HL-60 (cell line): ENCODE measurements at regions not wholly inside any gene's neighbourhood (a gene's known extent, or its start where the extent isn't known, plus 50 kb on each side); places are given as distances from the start of the nearest gene placed in this dataset.

ENCODE experiments used
- DNase-seq, 2 experiments: peaks; one replicate each; pipeline ENCODE4 v3.0.0-alpha.2; 2010 to 2020; ENCODE audit warnings: low read depth in 1 of 2, low spot score in 1 of 2
- H3K27ac ChIP-seq: fragments of 250-450 bp; sonication (Bioruptor Pico); replicated peaks from 2 replicates; pipeline ENCODE4 v1.5.1; 2020; ENCODE audit warnings: mild to moderate bottlenecking, moderate library complexity
- H3K27me3 ChIP-seq: fragments of 250-450 bp; sonication (Bioruptor Pico); 2 replicates; pipeline ENCODE4 v1.5.1; 2021; ENCODE audit warnings: mild to moderate bottlenecking, moderate library complexity; ENCODE audit not compliant: insufficient read depth, poor library complexity, severe bottlenecking
- H3K4me3 ChIP-seq: replicated peaks from 2 replicates; pipeline ENCODE4 v1.5.1; 2011; ENCODE audit warnings: mild to moderate bottlenecking, control low read depth, low read length; ENCODE audit not compliant: insufficient read depth
- GABPA ChIP-seq: IDR thresholded peaks from 2 replicates; pipeline ENCODE4 v1.6.1; 2012; ENCODE audit warnings: low read depth
- POLR2AphosphoS5 ChIP-seq: IDR thresholded peaks from 2 replicates; pipeline ENCODE4 v1.6.1; 2012; ENCODE audit warnings: low read depth
- SPI1 ChIP-seq: IDR thresholded peaks from 2 replicates; pipeline ENCODE4 v1.6.1; 2012; ENCODE audit warnings: low read depth, mild to moderate bottlenecking, borderline replicate concordance
- TF ChIP-seq, protein P1 (sequence below): IDR thresholded peaks from one replicate; pipeline ENCODE4 v1.5.1; 2011; ENCODE audit warnings: low read length, control low read depth, inconsistent platforms; ENCODE audit not compliant: insufficient read depth
- TF ChIP-seq, protein P2 (sequence below): IDR thresholded peaks from 2 replicates; pipeline ENCODE4 v1.6.1; 2012; ENCODE audit warnings: low read depth; ENCODE audit not compliant: insufficient replicate concordance

DNA sequence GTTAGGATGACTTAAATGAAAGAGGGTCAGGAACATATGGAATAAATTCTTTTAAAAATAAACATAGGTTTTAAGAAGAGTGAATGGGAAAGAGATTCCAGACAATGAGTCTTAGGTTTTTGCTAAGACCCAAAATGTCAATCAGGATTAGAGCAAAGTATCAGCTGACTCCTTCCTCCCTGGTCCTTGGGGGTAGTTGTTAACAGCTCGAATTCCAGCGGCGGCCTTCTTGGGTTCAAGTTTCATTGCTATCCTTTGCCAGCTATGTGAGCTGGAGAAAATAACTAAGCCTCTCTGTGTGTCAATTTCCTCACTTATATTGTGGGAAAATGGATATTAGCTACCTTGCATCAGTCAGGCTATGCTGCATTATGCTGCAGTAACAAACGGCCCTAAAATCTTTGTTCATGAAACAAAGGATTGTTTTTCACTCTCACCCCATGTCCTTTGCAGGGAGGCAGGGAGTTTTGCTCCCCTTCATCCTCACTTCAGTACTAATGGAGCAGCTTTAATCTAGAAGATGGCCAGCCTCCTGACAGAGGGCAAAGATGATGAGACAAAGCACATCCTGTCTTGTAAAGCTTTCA lies 83.8 kb upstream of the RFLNA start:
- TF ChIP-seq SPI1 (no peak), GABPA (no peak), POLR2AphosphoS5 (no peak)
- TF ChIP-seq, protein P1, sequence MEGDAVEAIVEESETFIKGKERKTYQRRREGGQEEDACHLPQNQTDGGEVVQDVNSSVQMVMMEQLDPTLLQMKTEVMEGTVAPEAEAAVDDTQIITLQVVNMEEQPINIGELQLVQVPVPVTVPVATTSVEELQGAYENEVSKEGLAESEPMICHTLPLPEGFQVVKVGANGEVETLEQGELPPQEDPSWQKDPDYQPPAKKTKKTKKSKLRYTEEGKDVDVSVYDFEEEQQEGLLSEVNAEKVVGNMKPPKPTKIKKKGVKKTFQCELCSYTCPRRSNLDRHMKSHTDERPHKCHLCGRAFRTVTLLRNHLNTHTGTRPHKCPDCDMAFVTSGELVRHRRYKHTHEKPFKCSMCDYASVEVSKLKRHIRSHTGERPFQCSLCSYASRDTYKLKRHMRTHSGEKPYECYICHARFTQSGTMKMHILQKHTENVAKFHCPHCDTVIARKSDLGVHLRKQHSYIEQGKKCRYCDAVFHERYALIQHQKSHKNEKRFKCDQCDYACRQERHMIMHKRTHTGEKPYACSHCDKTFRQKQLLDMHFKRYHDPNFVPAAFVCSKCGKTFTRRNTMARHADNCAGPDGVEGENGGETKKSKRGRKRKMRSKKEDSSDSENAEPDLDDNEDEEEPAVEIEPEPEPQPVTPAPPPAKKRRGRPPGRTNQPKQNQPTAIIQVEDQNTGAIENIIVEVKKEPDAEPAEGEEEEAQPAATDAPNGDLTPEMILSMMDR, result no peak
- TF ChIP-seq, protein P2, sequence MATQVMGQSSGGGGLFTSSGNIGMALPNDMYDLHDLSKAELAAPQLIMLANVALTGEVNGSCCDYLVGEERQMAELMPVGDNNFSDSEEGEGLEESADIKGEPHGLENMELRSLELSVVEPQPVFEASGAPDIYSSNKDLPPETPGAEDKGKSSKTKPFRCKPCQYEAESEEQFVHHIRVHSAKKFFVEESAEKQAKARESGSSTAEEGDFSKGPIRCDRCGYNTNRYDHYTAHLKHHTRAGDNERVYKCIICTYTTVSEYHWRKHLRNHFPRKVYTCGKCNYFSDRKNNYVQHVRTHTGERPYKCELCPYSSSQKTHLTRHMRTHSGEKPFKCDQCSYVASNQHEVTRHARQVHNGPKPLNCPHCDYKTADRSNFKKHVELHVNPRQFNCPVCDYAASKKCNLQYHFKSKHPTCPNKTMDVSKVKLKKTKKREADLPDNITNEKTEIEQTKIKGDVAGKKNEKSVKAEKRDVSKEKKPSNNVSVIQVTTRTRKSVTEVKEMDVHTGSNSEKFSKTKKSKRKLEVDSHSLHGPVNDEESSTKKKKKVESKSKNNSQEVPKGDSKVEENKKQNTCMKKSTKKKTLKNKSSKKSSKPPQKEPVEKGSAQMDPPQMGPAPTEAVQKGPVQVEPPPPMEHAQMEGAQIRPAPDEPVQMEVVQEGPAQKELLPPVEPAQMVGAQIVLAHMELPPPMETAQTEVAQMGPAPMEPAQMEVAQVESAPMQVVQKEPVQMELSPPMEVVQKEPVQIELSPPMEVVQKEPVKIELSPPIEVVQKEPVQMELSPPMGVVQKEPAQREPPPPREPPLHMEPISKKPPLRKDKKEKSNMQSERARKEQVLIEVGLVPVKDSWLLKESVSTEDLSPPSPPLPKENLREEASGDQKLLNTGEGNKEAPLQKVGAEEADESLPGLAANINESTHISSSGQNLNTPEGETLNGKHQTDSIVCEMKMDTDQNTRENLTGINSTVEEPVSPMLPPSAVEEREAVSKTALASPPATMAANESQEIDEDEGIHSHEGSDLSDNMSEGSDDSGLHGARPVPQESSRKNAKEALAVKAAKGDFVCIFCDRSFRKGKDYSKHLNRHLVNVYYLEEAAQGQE, result no peak
- no peaks in the 10 kb centered on the region for H3K27me3 ChIP-seq
- DNase-seq, result no peak
- H3K4me3 ChIP-seq, result no peak overlapping the region
- H3K27ac ChIP-seq, result no peak overlapping the region

DNA sequence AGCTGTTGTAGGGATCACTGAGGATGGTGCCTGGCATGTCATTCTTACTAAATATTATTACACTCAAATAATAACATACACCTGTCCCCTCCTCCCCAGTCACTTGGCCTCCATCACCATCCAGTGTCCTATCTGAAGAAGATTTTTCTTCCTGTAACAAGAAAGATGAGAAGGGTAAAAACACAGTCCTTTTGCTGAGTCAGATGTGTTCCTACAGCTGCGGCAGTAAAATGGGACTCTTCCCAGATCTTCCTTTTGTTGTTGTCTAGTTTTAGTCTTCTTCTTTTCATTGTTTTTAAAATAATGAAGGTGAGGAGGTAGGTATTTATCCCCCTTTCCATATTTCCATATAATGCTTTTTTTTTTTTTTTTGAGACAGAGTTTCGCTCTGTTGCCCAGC lies 83.1 kb upstream of the RFLNA start:
- no peak for TF ChIP-seq GABPA
- TF ChIP-seq, protein P2, result no peak
- TF ChIP-seq SPI1, result no peak
- TF ChIP-seq, protein P1, result no peak
- TF ChIP-seq POLR2AphosphoS5, result no peak
- no peak for DNase-seq
- H3K27ac ChIP-seq, result no peak overlapping the region
- H3K4me3 ChIP-seq, result no peak overlapping the region
- no peaks in the 10 kb centered on the region for H3K27me3 ChIP-seq

DNA sequence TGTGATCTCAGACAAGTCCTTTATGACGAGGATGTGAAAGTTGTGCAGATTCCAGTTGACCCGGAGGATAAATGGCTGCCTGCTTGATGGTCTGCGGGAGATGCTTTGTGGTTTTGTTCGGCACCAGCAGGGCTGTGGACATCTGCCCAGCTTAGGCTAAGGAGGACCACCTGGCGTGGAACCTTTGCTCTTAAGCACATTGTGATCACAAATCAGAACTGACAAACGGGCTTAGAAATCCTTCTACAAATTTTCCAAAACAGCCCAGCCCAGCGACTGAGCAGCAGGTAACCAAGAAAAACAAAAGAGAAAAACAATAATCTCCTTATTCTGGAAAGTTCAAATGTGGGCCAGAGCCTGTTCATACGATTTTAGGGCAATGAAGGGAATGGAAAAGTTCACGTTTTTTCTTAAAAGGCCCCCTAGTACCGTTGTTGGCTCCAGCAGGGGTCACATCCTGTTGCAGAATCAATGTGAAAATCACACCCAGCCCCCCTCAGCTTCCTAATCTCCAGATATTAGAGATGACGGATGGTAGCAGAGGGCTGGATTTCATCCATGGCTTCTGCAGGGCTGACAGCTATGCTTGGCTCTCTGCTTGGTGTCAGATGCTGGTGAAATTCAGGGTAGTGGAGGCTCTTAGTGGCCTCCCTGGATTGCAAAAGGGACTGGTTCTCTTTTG lies 81.1 kb upstream of the RFLNA start:
- Histone ChIP-seq H3K27ac (no peak overlapping the region), H3K27me3 (no peaks in the 10 kb centered on the region), H3K4me3 (no peak overlapping the region)
- no peak for DNase-seq
- TF ChIP-seq POLR2AphosphoS5, result no peak
- no peak for TF ChIP-seq GABPA
- TF ChIP-seq, protein P2, result no peak
- TF ChIP-seq SPI1, result no peak
- TF ChIP-seq, protein P1, result no peak
